Stomach (tissue), 4 donors: ENCODE measurements at regions not wholly inside any gene's neighbourhood (a gene's known extent, or its start where the extent isn't known, plus 50 kb on each side); places are given as distances from the start of the nearest gene placed in this dataset.

ENCODE experiments used
- EP300 ChIP-seq: sonication (generic); formaldehyde crosslinking; IDR thresholded peaks from one replicate; pipeline ENCODE4 v1.6.1; 2017; ENCODE audit warnings: antibody characterized with exemption
- POLR2A ChIP-seq, 4 donors: fragments of 450-650 bp; IDR thresholded peaks; one replicate each; pipeline ENCODE4 v1.6.1; 2016; ENCODE audit warnings: antibody characterized with exemption in 4 of 4, control low read depth in 2 of 4, mild to moderate bottlenecking in 1 of 4, moderate library complexity in 1 of 4
- POLR2AphosphoS5 ChIP-seq, 3 donors: sonication (generic); formaldehyde crosslinking; IDR thresholded peaks; one replicate each; pipeline ENCODE4 v1.6.1; 2016; ENCODE audit warnings: antibody characterized with exemption in 3 of 3
- TF ChIP-seq, protein P1 (sequence below), 7 experiments: fragments of 450-650 bp in 4 of 7; fragments of 200-600 bp in 3 of 7; sonication (generic) in 3 of 7; IDR thresholded peaks; one replicate each; pipeline ENCODE4 v1.5.1; 2016 to 2019; ENCODE audit warnings: antibody characterized with exemption in 7 of 7, control low read depth in 2 of 7, mild to moderate bottlenecking in 1 of 7

DNA sequence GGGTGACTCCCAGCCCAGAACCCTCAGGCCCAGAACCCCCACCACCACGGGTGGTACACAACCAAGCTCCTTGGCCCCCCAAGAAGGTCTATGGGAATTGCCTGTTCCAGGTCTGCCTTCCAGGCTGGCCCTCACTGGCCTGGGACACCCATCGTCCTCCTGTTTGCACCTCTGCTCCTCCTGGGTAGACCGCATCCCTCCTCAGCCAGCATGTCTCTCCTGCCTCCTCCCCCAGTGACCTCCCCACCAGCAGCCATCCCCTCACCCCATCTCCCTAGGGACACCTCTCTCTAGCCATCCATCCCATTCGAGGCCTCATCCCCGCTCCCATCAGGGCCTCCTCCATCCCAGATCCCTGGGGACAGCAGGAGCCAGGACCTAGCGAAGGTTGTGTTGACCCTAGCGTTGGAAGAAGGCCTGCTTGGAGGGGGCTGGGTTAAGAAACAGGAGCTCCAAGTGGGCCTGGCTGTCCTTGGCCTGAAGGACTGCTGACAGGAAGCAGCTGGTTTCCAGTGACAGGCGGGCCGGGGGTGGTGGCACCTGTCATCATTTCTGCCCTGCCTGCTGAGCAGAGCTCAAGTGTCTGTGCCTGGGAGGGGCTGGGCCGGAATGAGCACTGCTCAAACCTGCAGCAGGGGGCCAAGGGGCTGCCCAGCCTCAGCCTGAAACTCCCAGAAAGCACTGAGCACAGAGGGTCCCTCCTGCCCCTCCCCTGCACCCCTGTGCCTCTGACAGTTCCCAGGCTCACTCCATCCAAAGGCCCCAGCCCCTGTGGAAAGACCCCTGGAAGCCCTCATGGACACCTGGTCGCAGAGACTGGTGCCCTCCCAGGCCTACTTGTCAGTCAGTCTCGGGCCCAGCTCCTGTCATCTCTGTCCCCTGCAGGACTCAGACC is 96.0 kb upstream of the OTOS start:
- TF ChIP-seq POLR2A (IDR thresholded peaks at IDR 0.05) (no peak), EP300 (no peak), POLR2AphosphoS5 (IDR thresholded peaks at IDR 0.05) (no peak)
- TF ChIP-seq, protein P1, sequence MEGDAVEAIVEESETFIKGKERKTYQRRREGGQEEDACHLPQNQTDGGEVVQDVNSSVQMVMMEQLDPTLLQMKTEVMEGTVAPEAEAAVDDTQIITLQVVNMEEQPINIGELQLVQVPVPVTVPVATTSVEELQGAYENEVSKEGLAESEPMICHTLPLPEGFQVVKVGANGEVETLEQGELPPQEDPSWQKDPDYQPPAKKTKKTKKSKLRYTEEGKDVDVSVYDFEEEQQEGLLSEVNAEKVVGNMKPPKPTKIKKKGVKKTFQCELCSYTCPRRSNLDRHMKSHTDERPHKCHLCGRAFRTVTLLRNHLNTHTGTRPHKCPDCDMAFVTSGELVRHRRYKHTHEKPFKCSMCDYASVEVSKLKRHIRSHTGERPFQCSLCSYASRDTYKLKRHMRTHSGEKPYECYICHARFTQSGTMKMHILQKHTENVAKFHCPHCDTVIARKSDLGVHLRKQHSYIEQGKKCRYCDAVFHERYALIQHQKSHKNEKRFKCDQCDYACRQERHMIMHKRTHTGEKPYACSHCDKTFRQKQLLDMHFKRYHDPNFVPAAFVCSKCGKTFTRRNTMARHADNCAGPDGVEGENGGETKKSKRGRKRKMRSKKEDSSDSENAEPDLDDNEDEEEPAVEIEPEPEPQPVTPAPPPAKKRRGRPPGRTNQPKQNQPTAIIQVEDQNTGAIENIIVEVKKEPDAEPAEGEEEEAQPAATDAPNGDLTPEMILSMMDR (IDR thresholded peaks at IDR 0.05), result no peak
